Tibial artery (tissue), 4 donors: ENCODE measurements at regions not wholly inside any gene's neighbourhood (a gene's known extent, or its start where the extent isn't known, plus 50 kb on each side); places are given as distances from the start of the nearest gene placed in this dataset.

Source experiments
- DNase-seq, 2 donors: peaks; one replicate each; pipeline ENCODE4 v3.0.0-alpha.2; 2019
- H3K27ac ChIP-seq, 2 donors: fragments of 200-600 bp; sonication (generic) in 1 of 2; 1 replicate in 1 of 2; 2 replicates in 1 of 2; pipeline ENCODE4 v1.5.1; 2018 to 2019; ENCODE audit warnings: mild to moderate bottlenecking in 1 of 2
- H3K27me3 ChIP-seq, 2 donors: fragments of 200-600 bp; sonication (generic) in 1 of 2; one replicate each; pipeline versions ENCODE4 v1.5.1 to v1.6.0; 2016 to 2019
- H3K36me3 ChIP-seq, 3 donors: fragments of 200-600 bp; sonication (generic) in 2 of 3; one replicate each; pipeline ENCODE4 v1.5.1; 2016 to 2019; ENCODE audit warnings: mild to moderate bottlenecking in 2 of 3
- H3K4me1 ChIP-seq, 4 donors: fragments of 200-600 bp; sonication (generic) in 2 of 4; 1 replicate in 3 of 4; 2 replicates in 1 of 4; pipeline ENCODE4 v1.5.1; 2016 to 2019
- H3K4me3 ChIP-seq, 2 donors: fragments of 200-600 bp; sonication (generic) in 1 of 2; 1 replicate in 1 of 2; 2 replicates in 1 of 2; pipeline ENCODE4 v1.5.1; 2018 to 2019; ENCODE audit warnings: mild to moderate bottlenecking in 2 of 2
- H3K9me3 ChIP-seq, 3 donors: fragments of 200-600 bp; sonication (generic) in 1 of 3; one replicate each; pipeline ENCODE4 v1.5.1; 2016 to 2019
- CTCF ChIP-seq, 2 experiments: fragments of 200-600 bp in 1 of 2; fragments of 450-650 bp in 1 of 2; IDR thresholded peaks; one replicate each; pipeline ENCODE4 v1.5.1; 2017 to 2019; ENCODE audit warnings: antibody characterized with exemption in 2 of 2, mild to moderate bottlenecking in 1 of 2, moderate library complexity in 1 of 2
- intact Hi-C: fragments of 100-400 bp; cut with DNase I; formaldehyde crosslinking; loops from one replicate; pipeline ENCODE4 v1.15.0; 2023; ENCODE audit warnings: low total_unique reads

GRCh38 chr1:208808301-208808700, 564.1 kb upstream of the PLXNA2 start:
- intact Hi-C loops = no loop called here
- DNase-seq = no peak
- Histone ChIP-seq H3K36me3 (no peaks in the 10 kb centered on the region), H3K9me3 (no peaks in the 10 kb centered on the region), H3K4me3 (no peak overlapping the region), H3K27me3 (no peaks in the 10 kb centered on the region), H3K27ac (no peak overlapping the region), H3K4me1 (no peaks in the 10 kb centered on the region)
- no peak for TF ChIP-seq CTCF (IDR thresholded peaks at IDR 0.05)

GRCh38 chr1:208809876-208810275, 565.7 kb upstream of the PLXNA2 start:
- Histone ChIP-seq H3K36me3 (no peaks in the 10 kb centered on the region), H3K27ac (no peak overlapping the region), H3K27me3 (no peaks in the 10 kb centered on the region), H3K4me1 (no peaks in the 10 kb centered on the region), H3K9me3 (no peaks in the 10 kb centered on the region), H3K4me3 (no peak overlapping the region)
- TF ChIP-seq CTCF (IDR thresholded peaks at IDR 0.05) = no peak
- no peak for DNase-seq
- intact Hi-C loops = no loop called here

GRCh38 chr1:208818770-208819445, 574.7 kb upstream of the PLXNA2 start:
- Histone ChIP-seq H3K9me3 (no peaks in the 10 kb centered on the region), H3K4me1 (no peaks in the 10 kb centered on the region), H3K27me3 (no peaks in the 10 kb centered on the region), H3K4me3 (no peak overlapping the region), H3K36me3 (no peaks in the 10 kb centered on the region), H3K27ac (no peak overlapping the region)
- DNase-seq = no peak
- TF ChIP-seq CTCF (IDR thresholded peaks at IDR 0.05) = no peak
- intact Hi-C loops = no loop called here

GRCh38 chr1:208820580-208821212, 576.5 kb upstream of the PLXNA2 start:
- intact Hi-C loops = no loop called here
- H3K27me3 ChIP-seq = no peaks in the 10 kb centered on the region

GRCh38 chr1:208821939-208822338, 577.8 kb upstream of the PLXNA2 start:
- no peak overlapping the region for H3K4me3 ChIP-seq
- no peaks in the 10 kb centered on the region for H3K36me3 ChIP-seq
- no peak for DNase-seq
- no peak overlapping the region for H3K27ac ChIP-seq
- TF ChIP-seq CTCF (IDR thresholded peaks at IDR 0.05) = no peak
- no peaks in the 10 kb centered on the region for H3K27me3 ChIP-seq
- no peaks in the 10 kb centered on the region for H3K9me3 ChIP-seq
- H3K4me1 ChIP-seq = no peaks in the 10 kb centered on the region
- intact Hi-C loops = no loop called here

More at GRCh38 chr1:208820580-208821212, 576.5 kb upstream of the PLXNA2 start:
- Histone ChIP-seq H3K9me3 (no peaks in the 10 kb centered on the region), H3K4me3 (no peak overlapping the region), H3K36me3 (no peaks in the 10 kb centered on the region), H3K4me1 (no peaks in the 10 kb centered on the region), H3K27ac (no peak overlapping the region)
- no peak for DNase-seq
- TF ChIP-seq CTCF (IDR thresholded peaks at IDR 0.05) = no peak
